Upper lobe of left lung (tissue), 6 donors: ENCODE measurements at regions not wholly inside any gene's neighbourhood (a gene's known extent, or its start where the extent isn't known, plus 50 kb on each side); places are given as distances from the start of the nearest gene placed in this dataset.

Source experiments
- ATAC-seq, 2 donors: fragments of 200-7000 bp; cut with Tn5 transposase; one replicate each; pipeline ENCODE4 v1.9.1; 2022; ENCODE audit warnings: mild to moderate bottlenecking in 2 of 2, moderate library complexity in 2 of 2; ENCODE audit not compliant: low FRiP score in 2 of 2
- DNase-seq, 2 donors: peaks; one replicate each; pipeline ENCODE4 v3.0.0-alpha.2; 2019 to 2020
- H3K27ac ChIP-seq, 4 donors: fragments of 200-600 bp; sonication (generic); one replicate each; pipeline ENCODE4 v1.5.1; 2016 to 2019
- H3K27me3 ChIP-seq, 4 donors: fragments of 200-600 bp; sonication (generic); one replicate each; pipeline ENCODE4 v1.5.1; 2017 to 2019
- H3K36me3 ChIP-seq, 4 donors: fragments of 200-600 bp; sonication (generic); one replicate each; pipeline ENCODE4 v1.5.1; 2016 to 2019
- H3K4me1 ChIP-seq, 4 donors: fragments of 200-600 bp; sonication (generic); one replicate each; pipeline ENCODE4 v1.5.1; 2018 to 2019
- H3K4me3 ChIP-seq, 4 donors: fragments of 200-600 bp; sonication (generic); one replicate each; pipeline ENCODE4 v1.5.1; 2017 to 2019; ENCODE audit warnings: mild to moderate bottlenecking in 2 of 4, moderate library complexity in 1 of 4
- H3K9me3 ChIP-seq, 4 donors: fragments of 200-600 bp; sonication (generic); one replicate each; pipeline ENCODE4 v1.5.1; 2018 to 2019
- EP300 ChIP-seq, 4 donors: sonication (generic); formaldehyde crosslinking; IDR thresholded peaks; one replicate each; pipeline ENCODE4 v1.5.1; 2017; ENCODE audit warnings: antibody characterized with exemption in 4 of 4, control low read depth in 2 of 4
- POLR2A ChIP-seq, 4 donors: fragments of 450-650 bp; IDR thresholded peaks; one replicate each; pipeline ENCODE4 v1.5.1; 2016 to 2017; ENCODE audit warnings: antibody characterized with exemption in 4 of 4, mild to moderate bottlenecking in 2 of 4
- POLR2AphosphoS5 ChIP-seq, 2 donors: sonication (generic); formaldehyde crosslinking; IDR thresholded peaks; one replicate each; pipeline ENCODE4 v1.5.1; 2017; ENCODE audit warnings: antibody characterized with exemption in 2 of 2
- WGBS, 2 donors: methylation state at CpG; one replicate each; pipeline ENCODE4 v1.1.5; 2017 to 2018; 5-methylcytosine and 5-hydroxymethylcytosine counted together
- TF ChIP-seq, protein P1 (sequence below), 6 experiments: fragments of 450-650 bp in 4 of 6; fragments of 200-600 bp in 2 of 6; sonication (generic) in 2 of 6; IDR thresholded peaks; one replicate each; pipeline ENCODE4 v1.5.1; 2016 to 2019; ENCODE audit warnings: antibody characterized with exemption in 6 of 6
- donor health status: DM: no; HTN: no; CAD: no; lungs with moderate emphysema.
- donor health status: DM: no; HTN: yes; CAD: no; lungs with severe emphysema.

- 80% methylated on average over 4 of the region's 4 CpGs; no CpG with 5 or more reads in 1 of the 2 donors for WGBS, 2 donors
- H3K27me3 ChIP-seq = no peaks in the 10 kb centered on the region
- TF ChIP-seq, protein P1, sequence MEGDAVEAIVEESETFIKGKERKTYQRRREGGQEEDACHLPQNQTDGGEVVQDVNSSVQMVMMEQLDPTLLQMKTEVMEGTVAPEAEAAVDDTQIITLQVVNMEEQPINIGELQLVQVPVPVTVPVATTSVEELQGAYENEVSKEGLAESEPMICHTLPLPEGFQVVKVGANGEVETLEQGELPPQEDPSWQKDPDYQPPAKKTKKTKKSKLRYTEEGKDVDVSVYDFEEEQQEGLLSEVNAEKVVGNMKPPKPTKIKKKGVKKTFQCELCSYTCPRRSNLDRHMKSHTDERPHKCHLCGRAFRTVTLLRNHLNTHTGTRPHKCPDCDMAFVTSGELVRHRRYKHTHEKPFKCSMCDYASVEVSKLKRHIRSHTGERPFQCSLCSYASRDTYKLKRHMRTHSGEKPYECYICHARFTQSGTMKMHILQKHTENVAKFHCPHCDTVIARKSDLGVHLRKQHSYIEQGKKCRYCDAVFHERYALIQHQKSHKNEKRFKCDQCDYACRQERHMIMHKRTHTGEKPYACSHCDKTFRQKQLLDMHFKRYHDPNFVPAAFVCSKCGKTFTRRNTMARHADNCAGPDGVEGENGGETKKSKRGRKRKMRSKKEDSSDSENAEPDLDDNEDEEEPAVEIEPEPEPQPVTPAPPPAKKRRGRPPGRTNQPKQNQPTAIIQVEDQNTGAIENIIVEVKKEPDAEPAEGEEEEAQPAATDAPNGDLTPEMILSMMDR (IDR thresholded peaks at IDR 0.05) = no peak
- TF ChIP-seq POLR2AphosphoS5 (IDR thresholded peaks at IDR 0.05) (no peak), POLR2A (IDR thresholded peaks at IDR 0.05) (no peak), EP300 (IDR thresholded peaks at IDR 0.05) (no peak)
- H3K4me3 ChIP-seq = no peak overlapping the region
- H3K9me3 ChIP-seq = no peaks in the 10 kb centered on the region
- no peaks in the 10 kb centered on the region for H3K4me1 ChIP-seq
- DNase-seq (peak in 1 of 2 donors; percentile 10), ATAC-seq (no peak)
- no peaks in the 10 kb centered on the region for H3K36me3 ChIP-seq
- H3K27ac ChIP-seq = no peak overlapping the region
Measured at GRCh38 chr2:236673823-236674185, 104.2 kb downstream of the ACKR3 start.

DNA sequence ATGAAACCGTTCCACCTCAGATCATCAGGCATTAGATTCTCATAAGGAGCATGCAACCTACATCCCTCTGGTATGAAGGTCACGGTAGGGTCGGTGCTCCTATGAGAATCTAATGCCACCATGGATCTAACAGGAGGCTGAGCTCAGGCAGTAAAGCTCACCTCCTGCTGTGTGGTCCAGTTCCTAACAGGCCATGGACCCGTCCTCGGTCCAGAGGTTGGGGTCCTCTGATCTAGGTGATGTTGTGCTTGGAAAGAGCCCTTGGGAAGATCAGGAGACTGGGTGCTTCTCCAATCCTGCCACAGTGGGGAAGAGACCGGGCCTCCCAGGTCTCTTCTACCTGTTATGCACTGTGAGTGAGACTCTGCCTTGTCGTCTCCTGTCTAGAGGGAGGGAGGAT lies 104.6 kb downstream of the ACKR3 start:
- H3K27ac ChIP-seq = no peak overlapping the region
- no peaks in the 10 kb centered on the region for H3K36me3 ChIP-seq
- TF ChIP-seq, protein P1 (IDR thresholded peaks at IDR 0.05) = no peak
- TF ChIP-seq POLR2AphosphoS5 (IDR thresholded peaks at IDR 0.05) (no peak), POLR2A (IDR thresholded peaks at IDR 0.05) (no peak), EP300 (IDR thresholded peaks at IDR 0.05) (no peak)
- WGBS, 2 donors = 87 to 90% methylated on average over 6 to 7 of the region's 7 CpGs
- no peak overlapping the region for H3K4me3 ChIP-seq
- peak in 1 of 2 donors; percentile 12 for DNase-seq
- no peaks in the 10 kb centered on the region for H3K4me1 ChIP-seq
- no peak for ATAC-seq
- H3K27me3 ChIP-seq = no peaks in the 10 kb centered on the region
- H3K9me3 ChIP-seq = no peaks in the 10 kb centered on the region

DNA sequence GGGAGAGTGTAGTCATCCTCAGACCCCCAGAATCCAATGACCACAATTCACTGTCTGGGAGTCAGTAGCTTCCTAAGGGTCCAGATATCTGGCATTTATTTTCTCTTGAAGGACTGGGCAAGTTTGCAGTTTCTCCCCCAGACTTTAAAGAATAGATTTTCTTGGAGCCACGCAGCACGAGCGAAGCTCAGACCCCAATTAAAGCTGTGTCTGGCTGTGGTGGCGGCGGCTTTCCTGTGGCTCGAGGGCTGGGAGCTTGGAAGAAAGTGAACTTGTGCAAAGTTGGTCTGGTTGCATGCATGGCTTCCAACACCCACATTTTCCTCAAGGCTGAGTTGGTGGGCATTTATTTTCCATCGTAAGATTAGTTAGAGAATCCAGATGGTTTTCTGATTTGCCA lies 105.0 kb downstream of the ACKR3 start:
- ATAC-seq (no peak), DNase-seq (no peak)
- Histone ChIP-seq H3K27ac (no peak overlapping the region), H3K36me3 (no peaks in the 10 kb centered on the region), H3K4me1 (peaks cover 0 to under 1% (median under 1%) of the 10 kb centered on the region in 4 donors), H3K9me3 (no peaks in the 10 kb centered on the region), H3K27me3 (no peaks in the 10 kb centered on the region), H3K4me3 (no peak overlapping the region)
- 71 to 87% methylated on average over 4 to 7 of the region's 7 CpGs for WGBS, 2 donors
- TF ChIP-seq POLR2AphosphoS5 (IDR thresholded peaks at IDR 0.05) (no peak), POLR2A (IDR thresholded peaks at IDR 0.05) (no peak), EP300 (IDR thresholded peaks at IDR 0.05) (no peak)
- TF ChIP-seq, protein P1 (IDR thresholded peaks at IDR 0.05) = no peak

- Histone ChIP-seq H3K27me3 (no peaks in the 10 kb centered on the region), H3K4me1 (peaks cover 0 to 4% (median 2%) of the 10 kb centered on the region in 4 donors), H3K4me3 (no peak overlapping the region), H3K9me3 (no peaks in the 10 kb centered on the region), H3K27ac (no peak overlapping the region), H3K36me3 (no peaks in the 10 kb centered on the region)
- TF ChIP-seq EP300 (IDR thresholded peaks at IDR 0.05) = no peak
- TF ChIP-seq POLR2AphosphoS5 (IDR thresholded peaks at IDR 0.05) = no peak
- TF ChIP-seq, protein P1 (IDR thresholded peaks at IDR 0.05) = no peak
- no peak for TF ChIP-seq POLR2A (IDR thresholded peaks at IDR 0.05)
- no peak for ATAC-seq
- no peak for DNase-seq
- 62 to 73% methylated on average over 4 of the region's 4 CpGs for WGBS, 2 donors
Measured at GRCh38 chr2:236675051-236675450, 105.4 kb downstream of the ACKR3 start.

DNA sequence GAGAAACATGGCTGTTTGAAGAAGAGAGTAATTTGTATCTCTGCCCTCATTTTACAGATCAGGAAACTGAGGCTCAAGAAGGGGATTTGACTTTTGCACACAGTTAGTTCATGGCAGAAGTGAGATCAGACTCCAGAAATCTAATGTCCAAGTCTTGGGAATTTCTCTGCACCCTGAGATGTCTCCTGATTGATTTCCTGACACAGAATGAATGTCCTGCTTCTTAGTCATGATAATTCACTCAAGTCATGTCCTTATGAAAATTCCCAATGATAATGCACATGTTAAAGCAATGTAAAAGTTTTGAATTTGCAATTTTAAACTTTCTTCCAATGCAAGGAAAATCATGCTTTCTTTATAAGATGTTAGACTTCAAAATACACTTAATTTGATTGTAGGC lies 105.9 kb downstream of the ACKR3 start:
- TF ChIP-seq POLR2AphosphoS5 (IDR thresholded peaks at IDR 0.05) (no peak), EP300 (IDR thresholded peaks at IDR 0.05) (no peak), POLR2A (IDR thresholded peaks at IDR 0.05) (no peak)
- TF ChIP-seq, protein P1 (IDR thresholded peaks at IDR 0.05) = no peak
- Histone ChIP-seq H3K4me3 (no peak overlapping the region), H3K9me3 (no peaks in the 10 kb centered on the region), H3K36me3 (no peaks in the 10 kb centered on the region), H3K27me3 (no peaks in the 10 kb centered on the region), H3K27ac (no peak overlapping the region), H3K4me1 (peaks cover 0 to 4% (median 2%) of the 10 kb centered on the region in 4 donors)
- no peak for DNase-seq
- ATAC-seq = no peak
